PFSK-1 (cell line): ENCODE measurements at regions not wholly inside any gene's neighbourhood (a gene's known extent, or its start where the extent isn't known, plus 50 kb on each side); places are given as distances from the start of the nearest gene placed in this dataset.

ENCODE experiments used
- FOXP2 ChIP-seq: optimal IDR thresholded peaks from 2 replicates; pipeline ENCODE3; 2011; ENCODE audit warnings: borderline replicate concordance, control low read depth, inconsistent platforms; ENCODE audit not compliant: insufficient read depth; ENCODE audit errors: extremely low read length, extremely low read depth
- POLR2AphosphoS5 ChIP-seq: IDR thresholded peaks from 2 replicates; pipeline ENCODE4 v1.6.1; 2012; ENCODE audit warnings: low read depth, mild to moderate bottlenecking, control low read depth, low read length, moderate library complexity
- SIN3A ChIP-seq: IDR thresholded peaks from 2 replicates; pipeline ENCODE4 v1.6.1; 2012; ENCODE audit warnings: mild to moderate bottlenecking, low read length, moderate library complexity, borderline replicate concordance; ENCODE audit not compliant: insufficient read depth
- TAF1 ChIP-seq: IDR thresholded peaks from 2 replicates; pipeline ENCODE4 v1.6.1; 2012; ENCODE audit warnings: low read length, control low read depth, borderline replicate concordance; ENCODE audit not compliant: insufficient read depth
- TF ChIP-seq, protein P1 (sequence below), 2 experiments: IDR thresholded peaks; 2 replicates each; pipeline versions ENCODE4 v1.6.1 to v1.8.0; 2011 to 2012; ENCODE audit warnings: low read depth in 2 of 2, low read length in 2 of 2, control low read depth in 1 of 2, inconsistent platforms in 1 of 2, mild to moderate bottlenecking in 1 of 2, moderate library complexity in 1 of 2; ENCODE audit not compliant: insufficient read depth in 1 of 2

DNA sequence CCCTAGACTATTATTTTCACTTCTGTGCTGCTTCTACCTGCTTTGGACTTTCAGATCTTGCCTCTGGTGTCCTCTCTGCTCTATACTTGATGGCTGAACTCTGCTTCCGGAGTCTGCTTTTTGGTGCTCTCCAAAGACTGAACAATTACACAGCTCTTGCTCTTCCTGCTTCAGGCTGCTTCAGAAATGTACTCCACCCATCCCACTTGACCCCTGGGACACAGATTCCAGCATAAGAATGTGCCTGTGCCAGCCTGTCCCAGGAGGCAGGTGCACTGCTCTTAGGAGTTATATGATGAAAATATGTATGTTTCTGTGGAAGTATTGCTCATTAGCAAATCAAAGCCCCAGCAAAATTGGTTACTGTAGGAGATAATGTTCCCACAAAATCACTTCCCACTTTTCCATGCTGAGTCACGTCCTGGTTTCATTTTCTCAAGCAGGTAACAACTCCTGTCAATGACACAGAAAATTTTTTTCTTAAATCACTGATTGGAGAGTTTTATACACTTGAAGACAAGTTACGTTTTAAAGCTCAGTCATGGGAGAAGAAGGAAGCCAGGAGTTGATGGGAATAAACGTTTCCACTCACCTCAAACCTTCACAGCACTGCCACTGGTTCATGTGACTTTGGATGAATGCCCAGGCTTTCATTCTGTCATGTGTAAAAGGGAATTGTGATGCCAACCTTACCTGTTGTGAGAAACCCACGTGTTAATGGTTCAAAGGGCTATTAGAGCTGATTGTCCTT lies 239.4 kb upstream of the ZPLD1 start:
- no peak for TF ChIP-seq SIN3A
- TF ChIP-seq, protein P1, sequence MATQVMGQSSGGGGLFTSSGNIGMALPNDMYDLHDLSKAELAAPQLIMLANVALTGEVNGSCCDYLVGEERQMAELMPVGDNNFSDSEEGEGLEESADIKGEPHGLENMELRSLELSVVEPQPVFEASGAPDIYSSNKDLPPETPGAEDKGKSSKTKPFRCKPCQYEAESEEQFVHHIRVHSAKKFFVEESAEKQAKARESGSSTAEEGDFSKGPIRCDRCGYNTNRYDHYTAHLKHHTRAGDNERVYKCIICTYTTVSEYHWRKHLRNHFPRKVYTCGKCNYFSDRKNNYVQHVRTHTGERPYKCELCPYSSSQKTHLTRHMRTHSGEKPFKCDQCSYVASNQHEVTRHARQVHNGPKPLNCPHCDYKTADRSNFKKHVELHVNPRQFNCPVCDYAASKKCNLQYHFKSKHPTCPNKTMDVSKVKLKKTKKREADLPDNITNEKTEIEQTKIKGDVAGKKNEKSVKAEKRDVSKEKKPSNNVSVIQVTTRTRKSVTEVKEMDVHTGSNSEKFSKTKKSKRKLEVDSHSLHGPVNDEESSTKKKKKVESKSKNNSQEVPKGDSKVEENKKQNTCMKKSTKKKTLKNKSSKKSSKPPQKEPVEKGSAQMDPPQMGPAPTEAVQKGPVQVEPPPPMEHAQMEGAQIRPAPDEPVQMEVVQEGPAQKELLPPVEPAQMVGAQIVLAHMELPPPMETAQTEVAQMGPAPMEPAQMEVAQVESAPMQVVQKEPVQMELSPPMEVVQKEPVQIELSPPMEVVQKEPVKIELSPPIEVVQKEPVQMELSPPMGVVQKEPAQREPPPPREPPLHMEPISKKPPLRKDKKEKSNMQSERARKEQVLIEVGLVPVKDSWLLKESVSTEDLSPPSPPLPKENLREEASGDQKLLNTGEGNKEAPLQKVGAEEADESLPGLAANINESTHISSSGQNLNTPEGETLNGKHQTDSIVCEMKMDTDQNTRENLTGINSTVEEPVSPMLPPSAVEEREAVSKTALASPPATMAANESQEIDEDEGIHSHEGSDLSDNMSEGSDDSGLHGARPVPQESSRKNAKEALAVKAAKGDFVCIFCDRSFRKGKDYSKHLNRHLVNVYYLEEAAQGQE (IDR thresholded peaks at IDR 0.05; ENCODE audit: insufficient read depth in 1 of 2, low read depth in 2 of 2, low read length in 2 of 2): peak; percentile 43 to 81; a peak in 2 of 4 replicates

- TF ChIP-seq FOXP2: no peak
- no peak for TF ChIP-seq TAF1
- TF ChIP-seq POLR2AphosphoS5: no peak
- no peak for TF ChIP-seq SIN3A
- TF ChIP-seq, protein P1 (IDR thresholded peaks at IDR 0.05; ENCODE audit: insufficient read depth in 1 of 2, low read depth in 2 of 2, low read length in 2 of 2): no peak
These were observed 234.7 kb upstream of the ZPLD1 start for GRCh38 chr3:102200126-102200525.

DNA sequence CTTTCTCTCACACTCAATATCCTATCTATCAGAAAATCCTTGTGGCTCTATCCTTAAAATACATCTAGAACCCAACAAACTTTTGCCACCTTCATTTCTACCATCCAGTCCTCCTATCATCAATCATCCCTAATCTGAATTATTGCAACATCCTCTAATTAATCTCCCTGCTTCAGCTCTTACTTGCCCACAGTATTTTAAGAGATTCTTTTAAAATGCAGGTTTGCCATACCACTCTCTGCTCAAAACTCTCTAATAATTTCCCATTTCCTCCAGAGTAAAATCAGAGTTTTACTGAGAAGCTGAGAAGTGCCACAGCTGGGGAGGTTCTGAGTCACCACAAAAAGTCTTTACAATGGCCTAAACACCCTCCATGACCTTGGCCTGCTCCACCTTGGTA lies 234.3 kb upstream of the ZPLD1 start:
- TF ChIP-seq FOXP2 (no peak), TAF1 (no peak), POLR2AphosphoS5 (no peak), SIN3A (no peak)
- TF ChIP-seq, protein P1 (IDR thresholded peaks at IDR 0.05; ENCODE audit: insufficient read depth in 1 of 2, low read depth in 2 of 2, low read length in 2 of 2): no peak

GRCh38 chr3:102205647-102206046 lies 229.2 kb upstream of the ZPLD1 start:
- TF ChIP-seq TAF1 (no peak), SIN3A (no peak), FOXP2 (no peak), POLR2AphosphoS5 (no peak)
- TF ChIP-seq, protein P1 (IDR thresholded peaks at IDR 0.05; ENCODE audit: insufficient read depth in 1 of 2, low read depth in 2 of 2, low read length in 2 of 2): no peak

GRCh38 chr3:102206511-102207031 lies 228.2 kb upstream of the ZPLD1 start:
- TF ChIP-seq, protein P1 (IDR thresholded peaks at IDR 0.05; ENCODE audit: insufficient read depth in 1 of 2, low read depth in 2 of 2, low read length in 2 of 2): no peak
- TF ChIP-seq FOXP2 (no peak), SIN3A (no peak), POLR2AphosphoS5 (no peak), TAF1 (no peak)
